CMK (cell line): ENCODE measurements at regions not wholly inside any gene's neighbourhood (a gene's known extent, or its start where the extent isn't known, plus 50 kb on each side); places are given as distances from the start of the nearest gene placed in this dataset.
A peak's percentile ranks its signal among the peaks of the same experiment; 100 is the strongest.

Experiments
- DNase-seq: peaks from one replicate; pipeline ENCODE4 v3.0.0-alpha.2; 2010; ENCODE audit warnings: low read depth

- no peak for DNase-seq
Observed at GRCh38 chr15:91678003-91678402, 175.5 kb upstream of the SLCO3A1 start.

- no peak for DNase-seq
Observed at GRCh38 chr15:91679447-91679846, 174.1 kb upstream of the SLCO3A1 start.

- DNase-seq: no peak
Observed at GRCh38 chr15:91685436-91685835, 168.1 kb upstream of the SLCO3A1 start.

- no peak for DNase-seq
Observed at GRCh38 chr15:91688811-91689210, 164.7 kb upstream of the SLCO3A1 start.

GRCh38 chr15:91689377-91689776 is 164.1 kb upstream of the SLCO3A1 start:
- no peak for DNase-seq

GRCh38 chr15:91692596-91692995 is 160.9 kb upstream of the SLCO3A1 start:
- no peak for DNase-seq

- DNase-seq: no peak
Observed at GRCh38 chr15:91694131-91694830, 159.2 kb upstream of the SLCO3A1 start.

- DNase-seq: no peak
Observed at GRCh38 chr15:91694831-91695210, 158.7 kb upstream of the SLCO3A1 start.

- DNase-seq: no peak
Observed at GRCh38 chr15:91695799-91696198, 157.7 kb upstream of the SLCO3A1 start.

GRCh38 chr15:91696981-91697380 is 156.5 kb upstream of the SLCO3A1 start:
- DNase-seq: no peak

- no peak for DNase-seq
Observed at GRCh38 chr15:91698241-91698640, 155.3 kb upstream of the SLCO3A1 start.

GRCh38 chr15:91699741-91700140 is 153.8 kb upstream of the SLCO3A1 start:
- no peak for DNase-seq

- DNase-seq: no peak
Observed at GRCh38 chr15:91703274-91703673, 150.2 kb upstream of the SLCO3A1 start.

- DNase-seq: no peak
Observed at GRCh38 chr15:91704343-91704742, 149.2 kb upstream of the SLCO3A1 start.

GRCh38 chr15:91706322-91707032 is 147.0 kb upstream of the SLCO3A1 start:
- DNase-seq: peak; percentile 72

GRCh38 chr15:91710080-91710698 is 143.3 kb upstream of the SLCO3A1 start:
- DNase-seq: no peak

- no peak for DNase-seq
Observed at GRCh38 chr15:91711384-91712033, 142.0 kb upstream of the SLCO3A1 start.

- no peak for DNase-seq
Observed at GRCh38 chr15:91712286-91712685, 141.2 kb upstream of the SLCO3A1 start.

- DNase-seq: no peak
Observed at GRCh38 chr15:91716536-91716935, 137.0 kb upstream of the SLCO3A1 start.

- no peak for DNase-seq
Observed at GRCh38 chr15:91717811-91718210, 135.7 kb upstream of the SLCO3A1 start.

- no peak for DNase-seq
Observed at GRCh38 chr15:91723959-91724358, 129.5 kb upstream of the SLCO3A1 start.

- no peak for DNase-seq
Observed at GRCh38 chr15:91733661-91734060, 119.8 kb upstream of the SLCO3A1 start.
